RPMI7951 (cell line): ENCODE measurements at regions not wholly inside any gene's neighbourhood (a gene's known extent, or its start where the extent isn't known, plus 50 kb on each side); places are given as distances from the start of the nearest gene placed in this dataset.

Experiments
- DNase-seq: peaks from one replicate; pipeline ENCODE4 v3.0.0-alpha.2; 2012; ENCODE audit warnings: low read depth

GRCh38 chr6:113451049-113451448 lies 406.1 kb upstream of the MARCKS start:
- no peak for DNase-seq

DNA sequence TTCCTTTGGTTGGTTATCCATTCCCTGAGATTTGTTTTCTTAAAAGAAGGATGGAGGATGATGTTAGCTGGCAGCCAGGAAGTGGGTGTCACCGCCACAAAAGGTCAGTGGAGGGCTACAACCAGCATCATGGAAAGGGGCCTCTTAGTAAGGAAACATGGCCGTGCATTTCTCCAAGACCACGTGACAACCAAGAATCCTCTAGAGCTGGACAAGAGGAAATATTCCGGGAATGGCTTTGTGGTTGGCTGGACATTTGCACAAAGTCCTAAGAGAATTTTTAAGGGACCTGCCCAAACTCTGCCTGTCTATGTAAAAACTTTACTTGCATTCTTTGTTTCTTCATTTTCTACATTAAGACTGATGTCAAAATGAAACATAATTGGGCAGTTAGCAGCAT lies 399.9 kb upstream of the MARCKS start:
- peak; percentile 90 for DNase-seq

GRCh38 chr6:113457751-113458150 lies 399.4 kb upstream of the MARCKS start:
- no peak for DNase-seq

GRCh38 chr6:113458368-113459010 lies 398.7 kb upstream of the MARCKS start:
- DNase-seq, result peak; percentile 48

- no peak for DNase-seq
These were observed 395.8 kb upstream of the MARCKS start for GRCh38 chr6:113461153-113461932.

DNA sequence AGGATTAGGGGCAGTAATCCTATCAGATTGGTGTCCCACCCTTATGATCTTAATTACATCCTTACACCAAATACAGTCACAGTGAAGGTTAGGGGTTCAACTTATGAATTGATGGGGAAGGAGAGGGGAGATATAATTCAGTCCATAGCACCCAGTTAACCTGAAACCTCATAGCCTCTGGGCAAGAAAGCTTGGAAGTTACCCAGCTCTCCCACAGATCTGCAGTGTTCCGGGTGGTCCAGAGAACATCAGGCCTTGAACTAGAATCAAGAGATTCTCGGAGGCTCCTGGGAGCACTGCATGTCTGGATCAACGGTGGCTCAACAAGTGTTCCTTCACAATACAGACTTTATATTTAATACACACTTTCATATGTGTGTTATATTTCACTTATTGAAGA lies 392.6 kb upstream of the MARCKS start:
- peak; percentile 69 for DNase-seq

DNA sequence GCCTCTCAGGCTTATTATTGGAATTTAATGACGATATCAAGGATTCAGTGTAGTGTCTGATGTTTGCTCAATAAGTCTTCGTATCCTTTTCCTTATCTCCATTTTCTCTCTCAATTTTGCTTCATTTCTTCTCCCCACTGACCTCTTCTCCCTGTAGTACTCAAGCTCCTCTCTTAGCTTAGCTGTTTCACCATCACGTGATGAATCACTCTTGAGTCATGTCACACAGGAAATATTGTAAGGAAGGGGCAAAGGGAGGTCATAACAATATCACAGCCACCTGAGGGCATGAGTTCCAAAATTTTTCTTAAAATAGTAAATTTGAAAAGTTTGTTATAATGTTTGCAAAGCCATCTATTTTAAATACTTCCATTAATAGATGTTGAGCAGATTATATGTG lies 392.2 kb upstream of the MARCKS start:
- peak; percentile 84 for DNase-seq

- no peak for DNase-seq
These were observed 390.6 kb upstream of the MARCKS start for GRCh38 chr6:113466526-113466925.

- DNase-seq, result no peak
These were observed 381.8 kb upstream of the MARCKS start for GRCh38 chr6:113475392-113475791.

GRCh38 chr6:113476937-113477839 lies 380.0 kb upstream of the MARCKS start:
- DNase-seq, result peak; percentile 81

GRCh38 chr6:113480616-113481015 lies 376.5 kb upstream of the MARCKS start:
- DNase-seq, result no peak

- DNase-seq, result no peak
These were observed 375.7 kb upstream of the MARCKS start for GRCh38 chr6:113481458-113481857.

GRCh38 chr6:113481910-113482309 lies 375.2 kb upstream of the MARCKS start:
- DNase-seq, result no peak

DNA sequence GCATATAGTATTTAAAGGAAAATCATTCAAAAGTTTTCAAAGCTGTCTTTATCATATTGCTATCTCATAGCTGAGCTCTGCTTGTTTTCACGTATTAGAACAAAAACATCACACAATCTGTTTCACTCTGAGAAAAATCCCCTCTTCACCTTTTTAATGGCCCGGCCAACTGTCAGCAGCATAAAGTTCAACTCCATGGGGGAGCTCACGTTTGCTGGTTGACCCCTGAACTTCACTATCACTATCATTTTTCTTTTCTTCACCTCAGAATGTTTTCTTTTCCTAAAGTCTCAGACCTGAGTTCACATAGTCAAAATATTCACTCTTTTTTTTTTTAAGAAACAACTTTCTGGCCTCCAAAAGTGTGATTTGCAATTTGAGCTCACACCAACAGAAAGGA lies 374.4 kb upstream of the MARCKS start:
- no peak for DNase-seq

DNA sequence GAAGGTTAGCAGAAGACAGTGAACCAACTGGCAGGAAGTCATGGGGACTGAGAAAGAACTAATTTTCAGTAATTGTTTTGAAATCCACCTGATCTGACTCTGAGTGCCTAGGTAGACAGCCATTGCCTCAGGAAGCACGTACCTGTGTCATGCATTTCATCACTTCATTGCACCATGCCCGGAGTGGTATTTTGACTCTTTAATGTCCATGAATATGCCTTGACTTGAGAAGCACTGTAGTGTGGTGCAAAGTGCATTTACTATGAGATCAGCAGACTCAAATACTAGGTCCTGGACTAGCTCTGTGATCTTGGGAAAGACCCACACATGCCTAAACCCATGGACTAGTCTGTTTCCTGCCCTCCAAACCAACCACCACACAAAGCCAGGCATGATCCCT lies 370.9 kb upstream of the MARCKS start:
- DNase-seq, result no peak

GRCh38 chr6:113487489-113488058 lies 369.6 kb upstream of the MARCKS start:
- DNase-seq, result no peak

GRCh38 chr6:113488061-113488460 lies 369.1 kb upstream of the MARCKS start:
- peak; percentile 57 for DNase-seq

DNA sequence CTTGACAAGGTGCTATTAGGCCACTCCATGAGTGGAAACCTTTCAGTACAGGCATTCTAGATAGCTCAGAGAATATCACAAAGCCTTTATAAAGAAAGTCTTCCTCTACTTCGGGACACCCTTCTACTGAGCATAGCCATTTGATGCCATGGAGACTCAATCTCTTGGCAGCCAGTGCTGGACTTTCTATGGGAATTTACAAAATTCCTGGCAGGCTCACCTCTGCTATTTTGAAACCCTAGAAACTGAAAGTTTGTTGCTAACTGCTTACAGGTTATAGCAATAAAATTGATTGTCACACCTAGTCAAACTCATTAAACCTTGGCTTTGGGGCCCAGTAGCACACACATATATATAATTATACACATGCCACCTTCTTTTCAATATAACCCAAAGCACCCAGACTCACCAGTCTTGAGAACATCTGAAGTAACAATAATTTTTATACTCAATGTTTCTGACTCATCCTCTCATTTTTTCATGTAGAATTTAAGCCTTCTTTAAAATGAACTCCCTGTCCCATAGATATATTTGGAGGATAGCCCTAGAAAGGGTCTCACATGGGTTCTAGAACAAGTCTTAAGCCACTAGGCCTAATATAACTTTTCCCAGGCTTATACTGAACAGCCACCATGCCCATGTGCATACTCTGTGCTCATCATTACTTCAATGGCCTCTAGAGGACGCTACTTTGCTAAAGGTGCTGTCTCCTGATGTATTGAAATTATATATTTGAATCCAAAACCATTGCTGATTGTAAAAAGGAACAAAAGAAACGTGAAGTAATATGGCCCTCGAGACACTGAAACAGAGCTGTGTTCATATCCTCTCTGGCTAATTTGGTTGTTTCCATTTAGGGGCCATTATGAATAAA lies 368.1 kb upstream of the MARCKS start:
- DNase-seq, result peak; percentile 18

- no peak for DNase-seq
These were observed 367.0 kb upstream of the MARCKS start for GRCh38 chr6:113489952-113490746.

GRCh38 chr6:113491376-113491775 lies 365.8 kb upstream of the MARCKS start:
- DNase-seq, result no peak
